ENCODE measurements at regions not wholly inside any gene's neighbourhood (a gene's known extent, or its start where the extent isn't known, plus 50 kb on each side); places are given as distances from the start of the nearest gene placed in this dataset.

DNA sequence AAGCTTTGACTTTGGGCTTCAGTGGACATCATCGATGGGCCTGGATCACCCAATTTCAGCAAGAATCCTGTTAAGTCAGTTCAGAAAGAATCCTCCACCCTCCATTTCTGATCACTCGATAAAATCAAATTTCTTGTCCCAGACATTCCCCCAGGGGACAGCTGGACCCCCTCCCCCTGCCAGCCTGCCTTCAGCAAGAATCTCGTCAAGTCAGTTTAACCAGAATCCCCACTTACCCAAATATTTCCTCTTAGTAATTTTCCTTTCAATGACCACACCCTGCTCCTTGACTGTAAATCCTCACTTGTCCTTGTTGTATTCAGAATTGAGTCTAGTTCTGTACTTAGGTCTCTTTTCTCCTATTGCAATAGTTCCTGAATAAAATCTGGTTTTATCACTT is 766.9 kb downstream of the XPNPEP1 start:
- Histone ChIP-seq H3K27me3 (ENCODE audit: insufficient read depth, low read length) (no peaks in the 10 kb centered on the region), H2AFZ (ENCODE audit: low read depth, low read length, poor library complexity, severe bottlenecking) (no peak overlapping the region), H3K27ac (ENCODE audit: low read depth, low read length) (no peak overlapping the region), H3K9me3 (ENCODE audit: control insufficient read depth in 1 of 2, insufficient read depth in 1 of 2, low read depth in 1 of 2, low read length in 2 of 2) (peaks cover 26 to 28% of the 10 kb centered on the region in 2 experiments; a peak in 3 of 4 replicates), H3K4me2 (ENCODE audit: low read length) (no peak overlapping the region), H3K4me1 (ENCODE audit: control insufficient read depth in 1 of 2, insufficient read depth in 2 of 2, low read length in 2 of 2) (no peaks in the 10 kb centered on the region), H3K36me3 (ENCODE audit: control insufficient read depth in 1 of 2, insufficient read depth in 2 of 2, low read length in 2 of 2) (no peaks in the 10 kb centered on the region), H3K9me2 (ENCODE audit: insufficient read depth) (no peaks in the 10 kb centered on the region), H3K79me2 (ENCODE audit: insufficient read depth, low read length) (no peaks in the 10 kb centered on the region), H4K20me1 (ENCODE audit: insufficient read depth) (no peaks in the 10 kb centered on the region), H3K4me3 (replicated peaks in 1 of 2; ENCODE audit: low read depth in 1 of 2, low read length in 2 of 2) (no peak overlapping the region), H3K9ac (ENCODE audit: low read length) (no peak overlapping the region)
- BruUV-seq (replicated peaks), result no TSS peak
- ATAC-seq, result no peak
- POLR2A ChIA-PET, result no interaction called here
- intact Hi-C loops (cut with micrococcal nuclease), result no loop called here
- RAD21 ChIA-PET (ENCODE audit: low non-redundant PET in 1 of 2, low total read pairs in 2 of 2, uncharacterized antibody in 2 of 2, unreplicated experiment in 2 of 2), result no interaction called here
- TF ChIP-seq, protein P1, sequence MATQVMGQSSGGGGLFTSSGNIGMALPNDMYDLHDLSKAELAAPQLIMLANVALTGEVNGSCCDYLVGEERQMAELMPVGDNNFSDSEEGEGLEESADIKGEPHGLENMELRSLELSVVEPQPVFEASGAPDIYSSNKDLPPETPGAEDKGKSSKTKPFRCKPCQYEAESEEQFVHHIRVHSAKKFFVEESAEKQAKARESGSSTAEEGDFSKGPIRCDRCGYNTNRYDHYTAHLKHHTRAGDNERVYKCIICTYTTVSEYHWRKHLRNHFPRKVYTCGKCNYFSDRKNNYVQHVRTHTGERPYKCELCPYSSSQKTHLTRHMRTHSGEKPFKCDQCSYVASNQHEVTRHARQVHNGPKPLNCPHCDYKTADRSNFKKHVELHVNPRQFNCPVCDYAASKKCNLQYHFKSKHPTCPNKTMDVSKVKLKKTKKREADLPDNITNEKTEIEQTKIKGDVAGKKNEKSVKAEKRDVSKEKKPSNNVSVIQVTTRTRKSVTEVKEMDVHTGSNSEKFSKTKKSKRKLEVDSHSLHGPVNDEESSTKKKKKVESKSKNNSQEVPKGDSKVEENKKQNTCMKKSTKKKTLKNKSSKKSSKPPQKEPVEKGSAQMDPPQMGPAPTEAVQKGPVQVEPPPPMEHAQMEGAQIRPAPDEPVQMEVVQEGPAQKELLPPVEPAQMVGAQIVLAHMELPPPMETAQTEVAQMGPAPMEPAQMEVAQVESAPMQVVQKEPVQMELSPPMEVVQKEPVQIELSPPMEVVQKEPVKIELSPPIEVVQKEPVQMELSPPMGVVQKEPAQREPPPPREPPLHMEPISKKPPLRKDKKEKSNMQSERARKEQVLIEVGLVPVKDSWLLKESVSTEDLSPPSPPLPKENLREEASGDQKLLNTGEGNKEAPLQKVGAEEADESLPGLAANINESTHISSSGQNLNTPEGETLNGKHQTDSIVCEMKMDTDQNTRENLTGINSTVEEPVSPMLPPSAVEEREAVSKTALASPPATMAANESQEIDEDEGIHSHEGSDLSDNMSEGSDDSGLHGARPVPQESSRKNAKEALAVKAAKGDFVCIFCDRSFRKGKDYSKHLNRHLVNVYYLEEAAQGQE (IDR thresholded peaks at IDR 0.05; ENCODE audit: low read depth), result no peak
- no peak for TF ChIP-seq YY1 (IDR thresholded peaks at IDR 0.05; ENCODE audit: extremely low read depth, insufficient replicate concordance, low read depth, low read length)
- CTCF ChIA-PET, result no interaction called here
- no peak for DNase-seq (ENCODE audit: low read depth, low spot score)

DNA sequence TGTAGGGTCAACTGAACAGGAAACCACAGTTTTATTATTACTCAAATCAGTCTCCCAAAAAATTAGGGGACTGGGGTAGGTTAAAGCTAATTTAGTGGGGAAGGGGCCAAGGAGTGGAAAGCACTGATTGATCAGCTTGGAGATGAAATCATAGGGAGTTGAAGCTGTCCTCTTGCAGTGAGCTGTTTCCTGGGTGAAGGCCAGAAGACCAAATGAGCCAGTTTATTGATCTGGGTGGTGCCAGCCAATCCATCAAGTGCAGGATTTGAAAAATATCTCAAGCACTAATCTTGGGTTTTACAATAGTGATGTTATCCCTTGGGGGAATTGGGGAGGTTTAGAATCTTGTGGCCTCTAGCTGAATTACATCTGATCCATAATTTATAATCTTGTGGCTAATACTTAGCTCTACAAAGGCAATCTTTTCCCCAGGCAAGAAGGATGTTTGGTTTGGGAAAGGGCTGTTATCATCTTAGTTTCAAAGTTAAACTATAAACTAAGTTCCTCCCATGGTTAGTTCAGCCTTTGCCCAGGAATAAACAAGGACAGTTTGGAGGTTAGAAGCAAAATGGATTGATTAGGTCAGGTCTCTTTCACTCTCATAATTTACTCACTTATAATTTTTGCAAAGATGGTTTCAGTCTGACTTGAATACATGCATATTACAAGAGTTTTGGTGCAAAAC is 773.5 kb downstream of the XPNPEP1 start:
- Histone ChIP-seq H3K4me1 (ENCODE audit: control insufficient read depth in 1 of 2, insufficient read depth in 2 of 2, low read length in 2 of 2) (no peaks in the 10 kb centered on the region), H3K4me3 (replicated peaks in 1 of 2; ENCODE audit: low read depth in 1 of 2, low read length in 2 of 2) (no peak overlapping the region), H3K9me2 (ENCODE audit: insufficient read depth) (no peaks in the 10 kb centered on the region), H3K4me2 (ENCODE audit: low read length) (no peak overlapping the region), H3K36me3 (ENCODE audit: control insufficient read depth in 1 of 2, insufficient read depth in 2 of 2, low read length in 2 of 2) (no peaks in the 10 kb centered on the region), H3K79me2 (ENCODE audit: insufficient read depth, low read length) (no peaks in the 10 kb centered on the region), H3K27ac (ENCODE audit: low read depth, low read length) (no peak overlapping the region), H3K9ac (ENCODE audit: low read length) (no peak overlapping the region), H4K20me1 (ENCODE audit: insufficient read depth) (no peaks in the 10 kb centered on the region), H2AFZ (ENCODE audit: low read depth, low read length, poor library complexity, severe bottlenecking) (no peak overlapping the region), H3K9me3 (ENCODE audit: control insufficient read depth in 1 of 2, insufficient read depth in 1 of 2, low read depth in 1 of 2, low read length in 2 of 2) (peaks cover 27 to 33% of the 10 kb centered on the region in 2 experiments; a peak in 2 of 4 replicates), H3K27me3 (ENCODE audit: insufficient read depth, low read length) (no peaks in the 10 kb centered on the region)
- BruUV-seq (replicated peaks), result no TSS peak
- ChIA-PET RAD21 (ENCODE audit: low non-redundant PET in 1 of 2, low total read pairs in 2 of 2, uncharacterized antibody in 2 of 2, unreplicated experiment in 2 of 2) (no interaction called here), POLR2A (no interaction called here), CTCF (no interaction called here)
- ATAC-seq (no peak), DNase-seq (ENCODE audit: low read depth, low spot score) (no peak)
- intact Hi-C loops (cut with micrococcal nuclease), result no loop called here
- no peak for TF ChIP-seq JUND (IDR thresholded peaks at IDR 0.05)
- no peak for TF ChIP-seq ZNF274 (IDR thresholded peaks at IDR 0.05; ENCODE audit: low read depth, low read length)
- TF ChIP-seq, protein P2, sequence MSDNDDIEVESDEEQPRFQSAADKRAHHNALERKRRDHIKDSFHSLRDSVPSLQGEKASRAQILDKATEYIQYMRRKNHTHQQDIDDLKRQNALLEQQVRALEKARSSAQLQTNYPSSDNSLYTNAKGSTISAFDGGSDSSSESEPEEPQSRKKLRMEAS (IDR thresholded peaks at IDR 0.05), result no peak
- no peak for TF ChIP-seq CBX3 (IDR thresholded peaks at IDR 0.05; ENCODE audit: low read depth)
- no peak for TF ChIP-seq FOSL1 (IDR thresholded peaks at IDR 0.05; ENCODE audit: low read depth)
- TF ChIP-seq SRF (IDR thresholded peaks at IDR 0.05; ENCODE audit: low read depth), result no peak

Data from HCT116 (cell line).